NB4 (cell line): ENCODE measurements at regions not wholly inside any gene's neighbourhood (a gene's known extent, or its start where the extent isn't known, plus 50 kb on each side); places are given as distances from the start of the nearest gene placed in this dataset.

Source experiments
- DNase-seq: peaks from one replicate; pipeline ENCODE4 v3.0.0; 2010; ENCODE audit warnings: low read depth
- H3K4me3 ChIP-seq: one replicate; pipeline ENCODE4 v1.5.1; 2011; ENCODE audit warnings: mild to moderate bottlenecking, low read depth, low read length, moderate library complexity
- CTCF ChIP-seq: IDR thresholded peaks from one replicate; pipeline ENCODE4 v1.5.1; 2012; ENCODE audit warnings: low read depth, low read length
- MAX ChIP-seq: IDR thresholded peaks from 2 replicates; pipeline ENCODE4 v1.6.1; 2011; ENCODE audit warnings: low read depth, low read length
- MYC ChIP-seq: IDR thresholded peaks from 2 replicates; pipeline ENCODE4 v1.6.1; 2011; ENCODE audit warnings: low read depth, low read length
- POLR2A ChIP-seq: IDR thresholded peaks from 2 replicates; pipeline ENCODE4 v1.6.1; 2011; ENCODE audit warnings: mild to moderate bottlenecking; ENCODE audit not compliant: insufficient read length; ENCODE audit errors: extremely low read depth

- H3K4me3 ChIP-seq, result no peak overlapping the region
- no peak for DNase-seq
- TF ChIP-seq POLR2A (no peak), CTCF (no peak), MAX (no peak), MYC (no peak)
Observed at GRCh38 chr2:142339261-142339660, 208.4 kb upstream of the LRP1B start.

GRCh38 chr2:142332196-142332595, 201.4 kb upstream of the LRP1B start:
- no peak for TF ChIP-seq MYC
- no peak for DNase-seq
- H3K4me3 ChIP-seq, result no peak overlapping the region

- no peak overlapping the region for H3K4me3 ChIP-seq
- no peak for TF ChIP-seq MAX
- TF ChIP-seq CTCF, result no peak
- TF ChIP-seq MYC, result no peak
- TF ChIP-seq POLR2A, result no peak
- no peak for DNase-seq
Observed at GRCh38 chr2:142330458-142330857, 199.6 kb upstream of the LRP1B start.

GRCh38 chr2:142325870-142326269, 195.1 kb upstream of the LRP1B start:
- H3K4me3 ChIP-seq, result no peak overlapping the region
- no peak for DNase-seq
- TF ChIP-seq MYC (no peak), POLR2A (no peak), CTCF (no peak), MAX (no peak)

- no peak overlapping the region for H3K4me3 ChIP-seq
- no peak for TF ChIP-seq MYC
- no peak for TF ChIP-seq MAX
- TF ChIP-seq CTCF, result no peak
- TF ChIP-seq POLR2A, result no peak
- DNase-seq, result no peak
Observed at GRCh38 chr2:142323206-142323605, 192.4 kb upstream of the LRP1B start.

- H3K4me3 ChIP-seq, result no peak overlapping the region
- peak; percentile 57 for DNase-seq
- TF ChIP-seq MAX, result no peak
- TF ChIP-seq MYC, result no peak
- no peak for TF ChIP-seq CTCF
- TF ChIP-seq POLR2A, result no peak
Observed at GRCh38 chr2:142321706-142322280, 191.0 kb upstream of the LRP1B start.
